MM.1S (cell line): ENCODE measurements at regions not wholly inside any gene's neighbourhood (a gene's known extent, or its start where the extent isn't known, plus 50 kb on each side); places are given as distances from the start of the nearest gene placed in this dataset.
"Not testable (repeated sequence)": the region's sequence is repeated elsewhere in the genome, so short reads cannot be mapped to it uniquely, and the experiment has no call there.

Experiments used
- EZH2 ChIP-seq: fragments of 300-600 bp; sonication (generic); optimal IDR thresholded peaks from 2 replicates; pipeline ENCODE3; 2017; ENCODE audit warnings: low read depth, mild to moderate bottlenecking, antibody characterized with exemption, low read length, mixed read lengths
- EZH2phosphoT487 ChIP-seq: fragments of 300-600 bp; sonication (generic); IDR thresholded peaks from 2 replicates; pipeline ENCODE4 v1.6.1; 2018; ENCODE audit warnings: antibody characterized with exemption, low read length
- TF ChIP-seq, protein P1 (sequence below): fragments of 300-600 bp; sonication (generic); IDR thresholded peaks from 2 replicates; pipeline ENCODE4 v1.5.1; 2016; ENCODE audit warnings: antibody characterized with exemption, low read length, mixed read lengths

DNA sequence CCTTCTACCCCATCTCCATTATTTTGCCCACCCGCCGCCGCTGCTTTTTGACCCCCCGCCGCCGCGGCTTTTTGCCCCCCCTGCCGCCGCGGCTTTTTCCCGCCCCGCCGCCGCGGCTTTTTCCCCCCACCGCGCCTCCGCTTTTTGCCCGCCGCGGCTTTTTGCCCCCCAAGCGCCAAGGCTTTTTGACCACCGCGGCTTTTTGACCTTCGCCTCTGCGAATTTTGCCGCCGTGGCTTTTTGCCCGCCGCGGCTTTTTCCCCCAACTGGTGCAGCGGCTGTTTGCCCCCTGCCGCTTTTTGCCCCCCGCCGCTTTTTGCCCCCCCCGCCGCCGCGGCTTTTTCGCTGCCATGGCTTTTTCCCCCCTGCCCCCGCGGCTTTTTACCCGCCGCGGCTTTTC is 137.5 kb upstream of the TP53TG3D start:
- TF ChIP-seq, protein P1, sequence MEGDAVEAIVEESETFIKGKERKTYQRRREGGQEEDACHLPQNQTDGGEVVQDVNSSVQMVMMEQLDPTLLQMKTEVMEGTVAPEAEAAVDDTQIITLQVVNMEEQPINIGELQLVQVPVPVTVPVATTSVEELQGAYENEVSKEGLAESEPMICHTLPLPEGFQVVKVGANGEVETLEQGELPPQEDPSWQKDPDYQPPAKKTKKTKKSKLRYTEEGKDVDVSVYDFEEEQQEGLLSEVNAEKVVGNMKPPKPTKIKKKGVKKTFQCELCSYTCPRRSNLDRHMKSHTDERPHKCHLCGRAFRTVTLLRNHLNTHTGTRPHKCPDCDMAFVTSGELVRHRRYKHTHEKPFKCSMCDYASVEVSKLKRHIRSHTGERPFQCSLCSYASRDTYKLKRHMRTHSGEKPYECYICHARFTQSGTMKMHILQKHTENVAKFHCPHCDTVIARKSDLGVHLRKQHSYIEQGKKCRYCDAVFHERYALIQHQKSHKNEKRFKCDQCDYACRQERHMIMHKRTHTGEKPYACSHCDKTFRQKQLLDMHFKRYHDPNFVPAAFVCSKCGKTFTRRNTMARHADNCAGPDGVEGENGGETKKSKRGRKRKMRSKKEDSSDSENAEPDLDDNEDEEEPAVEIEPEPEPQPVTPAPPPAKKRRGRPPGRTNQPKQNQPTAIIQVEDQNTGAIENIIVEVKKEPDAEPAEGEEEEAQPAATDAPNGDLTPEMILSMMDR, result not testable (repeated sequence)
- not testable (repeated sequence) for TF ChIP-seq EZH2, EZH2phosphoT487
